SJSA1 (cell line): ENCODE measurements at regions not wholly inside any gene's neighbourhood (a gene's known extent, or its start where the extent isn't known, plus 50 kb on each side); places are given as distances from the start of the nearest gene placed in this dataset.

ENCODE experiments used
- DNase-seq, 2 experiments: peaks; one replicate each; pipeline ENCODE4 v3.0.0-alpha.2; 2015 to 2020; ENCODE audit warnings: low spot score in 2 of 2, low read depth in 1 of 2
- H3K27ac ChIP-seq: fragments of 250-450 bp; sonication (Bioruptor Pico); 2 replicates; pipeline ENCODE4 v1.5.1; 2020; ENCODE audit warnings: mild to moderate bottlenecking, moderate library complexity
- H3K27me3 ChIP-seq: fragments of 250-450 bp; sonication (Bioruptor Pico); replicated peaks from 2 replicates; pipeline ENCODE4 v1.5.1; 2020; ENCODE audit warnings: mild to moderate bottlenecking, moderate library complexity
- H3K36me3 ChIP-seq: fragments of 250-450 bp; sonication (Bioruptor Pico); 2 replicates; pipeline ENCODE4 v1.5.1; 2020; ENCODE audit warnings: mild to moderate bottlenecking
- H3K4me1 ChIP-seq: fragments of 250-450 bp; sonication (Bioruptor Pico); replicated peaks from 2 replicates; pipeline ENCODE4 v1.6.1; 2021; ENCODE audit warnings: mild to moderate bottlenecking
- H3K4me3 ChIP-seq: fragments of 250-450 bp; sonication (Bioruptor Pico); 2 replicates; pipeline ENCODE4 v1.5.1; 2020; ENCODE audit warnings: mild to moderate bottlenecking
- H3K9me3 ChIP-seq: fragments of 250-450 bp; sonication (Bioruptor Pico); replicated peaks from 2 replicates; pipeline ENCODE4 v1.5.1; 2020; ENCODE audit warnings: mild to moderate bottlenecking

GRCh38 chr19:30271816-30272215 lies 100.4 kb upstream of the ZNF536 start:
- Histone ChIP-seq H3K27me3 (no peaks in the 10 kb centered on the region), H3K9me3 (no peaks in the 10 kb centered on the region), H3K4me1 (no peaks in the 10 kb centered on the region), H3K27ac (no peak overlapping the region), H3K4me3 (no peak overlapping the region), H3K36me3 (no peaks in the 10 kb centered on the region)
- DNase-seq: no peak

DNA sequence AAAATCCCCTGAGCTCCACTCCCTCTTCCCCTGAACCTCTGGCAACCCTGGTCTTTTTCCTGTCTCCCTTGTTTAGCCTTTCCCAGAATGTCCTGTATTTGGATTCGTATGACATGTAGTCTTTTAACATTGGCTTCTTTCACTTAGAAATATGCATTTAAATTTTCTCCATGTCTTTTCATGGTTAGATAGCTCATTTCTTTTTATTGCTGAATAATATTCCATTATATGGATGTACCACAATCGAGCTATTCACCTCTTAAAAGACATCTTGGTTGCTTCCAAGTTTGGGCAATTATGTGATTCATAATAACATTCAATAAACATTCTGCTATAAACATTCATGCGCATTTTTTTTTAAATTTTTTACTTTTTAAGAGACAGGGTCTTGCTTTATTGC lies 99.6 kb upstream of the ZNF536 start:
- Histone ChIP-seq H3K4me1 (no peaks in the 10 kb centered on the region), H3K9me3 (no peaks in the 10 kb centered on the region), H3K27me3 (no peaks in the 10 kb centered on the region), H3K27ac (no peak overlapping the region), H3K36me3 (no peaks in the 10 kb centered on the region), H3K4me3 (no peak overlapping the region)
- no peak for DNase-seq

DNA sequence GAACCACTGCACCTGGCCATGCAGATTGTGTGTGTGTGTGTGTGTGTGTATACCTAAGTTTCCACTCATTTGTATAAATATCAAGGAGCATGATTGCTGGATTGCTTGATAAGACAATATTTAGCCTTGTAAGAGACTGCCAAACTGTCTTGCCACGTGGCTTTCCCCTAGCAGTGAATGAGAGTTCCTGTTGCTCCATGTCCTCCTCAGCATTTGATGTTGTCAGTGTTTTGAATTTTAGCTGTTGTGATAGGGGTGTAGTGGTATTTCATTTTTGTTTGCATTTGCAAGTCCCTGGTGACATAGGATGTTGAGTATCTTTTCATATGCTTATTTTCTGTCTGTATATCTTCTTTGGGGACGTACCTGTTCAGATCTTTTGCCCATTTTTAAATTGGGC lies 99.0 kb upstream of the ZNF536 start:
- DNase-seq: no peak
- H3K36me3 ChIP-seq: no peaks in the 10 kb centered on the region
- no peaks in the 10 kb centered on the region for H3K27me3 ChIP-seq
- no peaks in the 10 kb centered on the region for H3K9me3 ChIP-seq
- no peak overlapping the region for H3K27ac ChIP-seq
- no peak overlapping the region for H3K4me3 ChIP-seq
- no peaks in the 10 kb centered on the region for H3K4me1 ChIP-seq

DNA sequence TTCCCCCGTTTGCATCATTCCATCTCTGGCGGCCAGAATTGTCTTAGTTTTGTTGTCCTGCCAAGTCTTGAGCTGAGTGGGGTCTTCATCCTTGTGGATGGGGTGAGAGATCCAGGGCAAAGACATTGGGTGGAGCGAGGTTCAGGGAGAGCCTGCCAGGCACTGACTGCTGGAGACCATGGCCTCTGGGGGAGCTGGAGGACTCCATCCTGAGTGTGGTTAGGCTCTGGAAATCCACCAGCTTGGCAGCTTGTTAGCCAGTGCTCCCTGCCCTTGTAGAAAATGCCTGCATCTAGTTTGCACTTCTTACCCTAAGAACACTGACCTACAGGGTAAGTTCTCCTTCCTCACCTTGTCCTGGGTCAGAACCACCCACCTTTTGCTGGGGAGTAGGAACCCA lies 97.2 kb upstream of the ZNF536 start:
- no peak overlapping the region for H3K27ac ChIP-seq

GRCh38 chr19:30276011-30276882 lies 95.9 kb upstream of the ZNF536 start:
- H3K36me3 ChIP-seq: no peaks in the 10 kb centered on the region
- DNase-seq: no peak
- no peak overlapping the region for H3K27ac ChIP-seq
- H3K4me3 ChIP-seq: no peak overlapping the region
- no peaks in the 10 kb centered on the region for H3K4me1 ChIP-seq
- H3K27me3 ChIP-seq: no peaks in the 10 kb centered on the region
- no peaks in the 10 kb centered on the region for H3K9me3 ChIP-seq

More for the DNA sequence above, 97.2 kb upstream of the ZNF536 start:
- Histone ChIP-seq H3K27me3 (no peaks in the 10 kb centered on the region), H3K9me3 (no peaks in the 10 kb centered on the region), H3K36me3 (no peaks in the 10 kb centered on the region), H3K4me1 (no peaks in the 10 kb centered on the region), H3K4me3 (no peak overlapping the region)
- no peak for DNase-seq

GRCh38 chr19:30276883-30277280 lies 95.3 kb upstream of the ZNF536 start:
- H3K4me3 ChIP-seq: no peak overlapping the region
- H3K4me1 ChIP-seq: no peaks in the 10 kb centered on the region
- H3K9me3 ChIP-seq: no peaks in the 10 kb centered on the region
- no peak overlapping the region for H3K27ac ChIP-seq
- no peaks in the 10 kb centered on the region for H3K27me3 ChIP-seq
- H3K36me3 ChIP-seq: no peaks in the 10 kb centered on the region
- DNase-seq: no peak

DNA sequence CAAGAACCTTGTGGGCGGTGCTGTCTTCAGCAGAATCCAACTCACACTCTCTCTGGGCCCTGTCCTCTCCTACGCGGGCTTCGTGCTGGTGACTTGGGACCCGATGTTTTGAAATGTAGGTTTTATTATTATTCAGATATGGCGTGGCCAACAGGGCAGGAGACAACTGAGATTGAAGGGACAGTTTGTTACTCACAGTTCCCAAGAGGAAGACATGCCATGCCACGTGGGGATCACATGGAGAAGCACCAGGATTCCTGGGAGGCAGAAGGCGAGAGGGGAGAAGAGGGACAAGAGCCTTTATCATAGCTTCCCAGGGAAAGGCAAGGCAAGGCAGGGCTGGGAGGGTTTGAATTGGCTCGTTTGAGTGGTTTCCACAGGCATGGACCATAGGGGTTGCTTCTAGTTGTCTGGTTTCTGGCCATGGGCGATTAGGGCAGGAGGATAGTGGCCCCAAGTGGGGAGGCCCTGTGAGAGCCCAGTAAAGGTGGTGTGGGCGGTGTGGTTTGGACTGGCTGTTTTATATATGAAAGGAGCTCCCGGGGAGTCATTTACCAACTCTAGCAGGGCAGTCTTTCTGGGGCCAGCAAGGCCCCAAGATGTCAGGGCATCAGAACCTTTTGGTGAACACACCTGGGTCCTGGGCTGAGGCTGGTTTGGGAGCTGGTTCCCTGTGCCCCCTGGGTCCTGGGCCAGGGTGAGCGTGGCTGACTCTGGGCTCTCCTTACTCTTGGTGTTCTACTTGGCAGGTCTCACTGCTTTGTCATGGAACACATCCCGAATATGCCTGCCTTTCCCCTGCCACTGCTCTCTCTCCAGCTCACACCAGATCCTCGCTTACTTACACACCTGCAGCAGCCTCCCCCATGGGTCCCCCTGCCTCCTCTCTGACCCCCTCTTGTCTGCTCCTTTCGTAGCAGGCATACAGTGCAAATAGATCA lies 94.0 kb upstream of the ZNF536 start:
- Histone ChIP-seq H3K4me1 (no peaks in the 10 kb centered on the region), H3K36me3 (no peaks in the 10 kb centered on the region), H3K27me3 (no peaks in the 10 kb centered on the region), H3K27ac (no peak overlapping the region), H3K4me3 (no peak overlapping the region), H3K9me3 (no peaks in the 10 kb centered on the region)
- no peak for DNase-seq

GRCh38 chr19:30278882-30279254 lies 93.3 kb upstream of the ZNF536 start:
- no peak for DNase-seq
- H3K27ac ChIP-seq: no peak overlapping the region
- H3K36me3 ChIP-seq: no peaks in the 10 kb centered on the region
- H3K27me3 ChIP-seq: no peaks in the 10 kb centered on the region
- no peak overlapping the region for H3K4me3 ChIP-seq
- no peaks in the 10 kb centered on the region for H3K9me3 ChIP-seq
- H3K4me1 ChIP-seq: no peaks in the 10 kb centered on the region

- no peak overlapping the region for H3K4me3 ChIP-seq
- no peaks in the 10 kb centered on the region for H3K36me3 ChIP-seq
- H3K27me3 ChIP-seq: no peaks in the 10 kb centered on the region
- DNase-seq: no peak
- H3K4me1 ChIP-seq: no peaks in the 10 kb centered on the region
- no peaks in the 10 kb centered on the region for H3K9me3 ChIP-seq
- H3K27ac ChIP-seq: no peak overlapping the region
Observed at GRCh38 chr19:30280018-30280417, 92.2 kb upstream of the ZNF536 start.

- Histone ChIP-seq H3K9me3 (no peaks in the 10 kb centered on the region), H3K27me3 (no peaks in the 10 kb centered on the region), H3K4me3 (no peak overlapping the region), H3K36me3 (no peaks in the 10 kb centered on the region), H3K27ac (no peak overlapping the region), H3K4me1 (no peaks in the 10 kb centered on the region)
- no peak for DNase-seq
Observed at GRCh38 chr19:30281906-30282305, 90.3 kb upstream of the ZNF536 start.

DNA sequence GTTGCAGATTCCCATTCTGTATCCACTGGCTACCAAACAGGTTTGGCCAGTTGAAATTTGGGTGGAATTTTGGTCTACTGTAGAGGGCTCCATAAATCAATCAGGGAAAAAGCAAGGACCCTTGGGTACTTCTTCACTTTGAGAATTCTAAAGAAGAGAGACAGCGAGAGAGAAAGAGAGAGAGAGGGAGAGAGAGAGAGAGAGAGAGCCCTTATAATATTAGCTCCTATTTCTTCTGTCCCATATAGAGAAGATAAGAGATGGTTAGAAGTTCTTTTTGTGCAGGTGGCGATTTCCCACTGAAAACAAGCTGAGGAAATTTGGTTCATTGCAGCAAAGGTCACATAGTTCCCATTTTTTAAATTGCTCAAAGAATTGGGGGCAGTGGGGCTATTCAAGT lies 88.6 kb upstream of the ZNF536 start:
- Histone ChIP-seq H3K9me3 (no peaks in the 10 kb centered on the region), H3K27ac (no peak overlapping the region), H3K4me1 (no peaks in the 10 kb centered on the region), H3K27me3 (no peaks in the 10 kb centered on the region), H3K4me3 (no peak overlapping the region), H3K36me3 (no peaks in the 10 kb centered on the region)
- DNase-seq: no peak

- Histone ChIP-seq H3K27me3 (no peaks in the 10 kb centered on the region), H3K4me3 (no peak overlapping the region), H3K36me3 (no peaks in the 10 kb centered on the region), H3K4me1 (no peaks in the 10 kb centered on the region), H3K9me3 (no peaks in the 10 kb centered on the region), H3K27ac (no peak overlapping the region)
- DNase-seq: no peak
Observed at GRCh38 chr19:30284209-30284608, 88.0 kb upstream of the ZNF536 start.

- H3K4me1 ChIP-seq: no peaks in the 10 kb centered on the region
Observed at GRCh38 chr19:30284885-30285284, 87.3 kb upstream of the ZNF536 start.

GRCh38 chr19:30286378-30286777 lies 85.8 kb upstream of the ZNF536 start:
- Histone ChIP-seq H3K9me3 (no peaks in the 10 kb centered on the region), H3K4me3 (no peak overlapping the region), H3K36me3 (no peaks in the 10 kb centered on the region), H3K27ac (no peak overlapping the region), H3K4me1 (no peaks in the 10 kb centered on the region), H3K27me3 (no peaks in the 10 kb centered on the region)
- DNase-seq: no peak

More at GRCh38 chr19:30284885-30285284, 87.3 kb upstream of the ZNF536 start:
- DNase-seq: no peak
- no peak overlapping the region for H3K27ac ChIP-seq
- no peak overlapping the region for H3K4me3 ChIP-seq
- H3K9me3 ChIP-seq: no peaks in the 10 kb centered on the region
- H3K36me3 ChIP-seq: no peaks in the 10 kb centered on the region
- no peaks in the 10 kb centered on the region for H3K27me3 ChIP-seq
